Spleen (tissue), 7 donors: ENCODE measurements at regions not wholly inside any gene's neighbourhood (a gene's known extent, or its start where the extent isn't known, plus 50 kb on each side); places are given as distances from the start of the nearest gene placed in this dataset.

Experiments used
- CTCF ChIP-seq, 11 experiments: fragments of 200-600 bp in 7 of 11; fragments of 450-650 bp in 4 of 11; sonication (generic) in 4 of 11; IDR thresholded peaks in 8 of 11; conservative IDR thresholded peaks in 3 of 11; 1 replicate in 7 of 11; 2 replicates in 4 of 11; pipeline versions ENCODE4 v1.4.0 to v1.8.0; 2016 to 2021; ENCODE audit warnings: antibody characterized with exemption in 11 of 11, inconsistent platforms in 4 of 11, mild to moderate bottlenecking in 1 of 11
- POLR2A ChIP-seq, 3 donors: fragments of 450-650 bp; IDR thresholded peaks; one replicate each; pipeline ENCODE4 v1.5.1; 2017; ENCODE audit warnings: antibody characterized with exemption in 3 of 3, mild to moderate bottlenecking in 1 of 3
- POLR2AphosphoS5 ChIP-seq, 3 donors: sonication (generic); formaldehyde crosslinking; IDR thresholded peaks; one replicate each; pipeline ENCODE4 v1.5.1; 2017; ENCODE audit warnings: antibody characterized with exemption in 3 of 3
- donor health status: DM: no; HTN: no; CAD: no; lungs with moderate emphysema.
- donor health status: DM: no; HTN: no; CAD: no.
- donor health status: DM: no; HTN: no; CAD: no.

- TF ChIP-seq CTCF (IDR thresholded peaks at IDR 0.05 in 8 of 11, conservative IDR thresholded peaks at IDR 0.05 in 3 of 11): no peak
- TF ChIP-seq POLR2A (IDR thresholded peaks at IDR 0.05): no peak
- no peak for TF ChIP-seq POLR2AphosphoS5 (IDR thresholded peaks at IDR 0.05)
These were observed 251.0 kb upstream of the RARB start for GRCh38 chr3:25177041-25177440.
